ENCODE measurements at regions not wholly inside any gene's neighbourhood (a gene's known extent, or its start where the extent isn't known, plus 50 kb on each side); places are given as distances from the start of the nearest gene placed in this dataset.
"Not testable (repeated sequence)": the region's sequence is repeated elsewhere in the genome, so short reads cannot be mapped to it uniquely, and the experiment has no call there.

GRCh38 chr13:89401264-89401675 is 1730.1 kb downstream of the SLITRK5 start:
- no peak for DNase-seq

GRCh38 chr13:89402211-89402610 is 1731.0 kb downstream of the SLITRK5 start:
- DNase-seq: no peak

- not testable (repeated sequence) for DNase-seq
Observed at GRCh38 chr13:89406096-89406495, 1734.9 kb downstream of the SLITRK5 start.

- no peak for DNase-seq
Observed at GRCh38 chr13:89407357-89407756, 1736.2 kb downstream of the SLITRK5 start.

GRCh38 chr13:89432997-89433396 is 1761.8 kb downstream of the SLITRK5 start:
- DNase-seq: no peak

GRCh38 chr13:89434624-89435023 is 1763.5 kb downstream of the SLITRK5 start:
- not testable (repeated sequence) for DNase-seq

GRCh38 chr13:89454681-89455080 is 1783.5 kb downstream of the SLITRK5 start:
- DNase-seq: no peak

GRCh38 chr13:89455225-89455624 is 1784.1 kb downstream of the SLITRK5 start:
- DNase-seq: no peak

GRCh38 chr13:89455741-89456140 is 1784.6 kb downstream of the SLITRK5 start:
- DNase-seq: no peak

- no peak for DNase-seq
Observed at GRCh38 chr13:89457977-89458376, 1786.8 kb downstream of the SLITRK5 start.

- DNase-seq: no peak
Observed at GRCh38 chr13:89458456-89458855, 1787.3 kb downstream of the SLITRK5 start.

- not testable (repeated sequence) for DNase-seq
Observed at GRCh38 chr13:89460895-89461294, 1789.7 kb downstream of the SLITRK5 start.

GRCh38 chr13:89465366-89465765 is 1794.2 kb downstream of the SLITRK5 start:
- no peak for DNase-seq

GRCh38 chr13:89468081-89468480 is 1796.9 kb downstream of the SLITRK5 start:
- DNase-seq: no peak

GRCh38 chr13:89470901-89471300 is 1799.7 kb downstream of the SLITRK5 start:
- DNase-seq: no peak

GRCh38 chr13:89474432-89474831 is 1803.3 kb downstream of the SLITRK5 start:
- DNase-seq: no peak

GRCh38 chr13:89486065-89486464 is 1814.9 kb downstream of the SLITRK5 start:
- no peak for DNase-seq

- no peak for DNase-seq
Observed at GRCh38 chr13:89486709-89487108, 1815.5 kb downstream of the SLITRK5 start.

- no peak for DNase-seq
Observed at GRCh38 chr13:89490661-89491060, 1819.5 kb downstream of the SLITRK5 start.

GRCh38 chr13:89496478-89496877 is 1825.3 kb downstream of the SLITRK5 start:
- DNase-seq: no peak

GRCh38 chr13:89497658-89498057 is 1826.5 kb downstream of the SLITRK5 start:
- no peak for DNase-seq

- DNase-seq: no peak
Observed at GRCh38 chr13:89502286-89502685, 1831.1 kb downstream of the SLITRK5 start.

GRCh38 chr13:89514534-89515312 is 1832.8 kb upstream of the MIR17HG start:
- DNase-seq: no peak

- no peak for DNase-seq
Observed at GRCh38 chr13:89515948-89516347, 1831.5 kb upstream of the MIR17HG start.
